Neural crest cell (in vitro differentiated cells): ENCODE measurements at regions not wholly inside any gene's neighbourhood (a gene's known extent, or its start where the extent isn't known, plus 50 kb on each side); places are given as distances from the start of the nearest gene placed in this dataset.

Experiments
- DNase-seq: peaks from one replicate; pipeline ENCODE4 v3.0.0; 2021; ENCODE audit warnings: low read depth, mixed read lengths, low spot score
- H3K27ac Mint-ChIP-seq: one replicate; pipeline ENCODE4 v1.8.0; 2021; ENCODE audit warnings: mild to moderate bottlenecking, mixed read lengths; ENCODE audit not compliant: unreplicated experiment
- H3K27me3 Mint-ChIP-seq: 2 replicates; pipeline ENCODE4 v1.8.0; 2021; ENCODE audit warnings: low read depth, mild to moderate bottlenecking, mixed read lengths
- H3K36me3 Mint-ChIP-seq: 2 replicates; pipeline ENCODE4 v1.8.0; 2021; ENCODE audit warnings: low read depth, mild to moderate bottlenecking, mixed read lengths
- H3K4me1 Mint-ChIP-seq: 2 replicates; pipeline ENCODE4 v1.8.0; 2021; ENCODE audit warnings: mixed read lengths
- H3K4me3 Mint-ChIP-seq: one replicate; pipeline ENCODE4 v1.8.0; 2021; ENCODE audit warnings: mild to moderate bottlenecking, mixed read lengths
- H3K9me3 Mint-ChIP-seq: 2 replicates; pipeline ENCODE4 v1.8.0; 2021; ENCODE audit warnings: mixed read lengths
- CTCF ChIP-seq: fragments of 200-600 bp; sonication (generic); conservative IDR thresholded peaks from 2 replicates; pipeline ENCODE4 v1.5.0; 2021; ENCODE audit warnings: antibody characterized with exemption, mild to moderate bottlenecking

GRCh38 chr3:174457758-174458157, 401.4 kb upstream of the NAALADL2 start:
- TF ChIP-seq CTCF = no peak
- Mint-ChIP-seq H3K4me1 (peaks cover 4% of the 10 kb centered on the region), H3K9me3 (peaks cover 28% of the 10 kb centered on the region), H3K27ac (no peak overlapping the region), H3K27me3 (no peaks in the 10 kb centered on the region), H3K36me3 (peaks cover 32% of the 10 kb centered on the region), H3K4me3 (no peak overlapping the region)
- DNase-seq = no peak

GRCh38 chr3:174460831-174461230, 398.3 kb upstream of the NAALADL2 start:
- no peak for TF ChIP-seq CTCF
- no peak for DNase-seq
- Mint-ChIP-seq H3K36me3 (peaks cover 7% of the 10 kb centered on the region), H3K27me3 (no peaks in the 10 kb centered on the region), H3K4me3 (no peak overlapping the region), H3K4me1 (peaks cover 4% of the 10 kb centered on the region), H3K9me3 (peaks cover 11% of the 10 kb centered on the region), H3K27ac (no peak overlapping the region)

- no peaks in the 10 kb centered on the region for H3K27me3 Mint-ChIP-seq
- H3K27ac Mint-ChIP-seq = no peak overlapping the region
- no peak for TF ChIP-seq CTCF
- DNase-seq = no peak
- peaks cover 4% of the 10 kb centered on the region for H3K4me1 Mint-ChIP-seq
- H3K4me3 Mint-ChIP-seq = no peak overlapping the region
- H3K36me3 Mint-ChIP-seq = no peaks in the 10 kb centered on the region
- no peaks in the 10 kb centered on the region for H3K9me3 Mint-ChIP-seq
Measured at GRCh38 chr3:174462916-174463315, 396.2 kb upstream of the NAALADL2 start.

GRCh38 chr3:174465177-174465576, 394.0 kb upstream of the NAALADL2 start:
- no peaks in the 10 kb centered on the region for H3K9me3 Mint-ChIP-seq
- H3K4me1 Mint-ChIP-seq = peaks cover 4% of the 10 kb centered on the region
- no peak for TF ChIP-seq CTCF
- no peak overlapping the region for H3K4me3 Mint-ChIP-seq
- peaks cover 5% of the 10 kb centered on the region for H3K36me3 Mint-ChIP-seq
- no peak for DNase-seq
- no peaks in the 10 kb centered on the region for H3K27me3 Mint-ChIP-seq
- H3K27ac Mint-ChIP-seq = no peak overlapping the region

GRCh38 chr3:174466471-174467054, 392.6 kb upstream of the NAALADL2 start:
- H3K4me3 Mint-ChIP-seq = no peak overlapping the region
- no peaks in the 10 kb centered on the region for H3K9me3 Mint-ChIP-seq
- no peaks in the 10 kb centered on the region for H3K27me3 Mint-ChIP-seq
- TF ChIP-seq CTCF = no peak
- H3K27ac Mint-ChIP-seq = no peak overlapping the region
- DNase-seq = no peak
- H3K36me3 Mint-ChIP-seq = peaks cover 6% of the 10 kb centered on the region
- H3K4me1 Mint-ChIP-seq = no peaks in the 10 kb centered on the region
